ENCODE measurements at regions not wholly inside any gene's neighbourhood (a gene's known extent, or its start where the extent isn't known, plus 50 kb on each side); places are given as distances from the start of the nearest gene placed in this dataset.

DNA sequence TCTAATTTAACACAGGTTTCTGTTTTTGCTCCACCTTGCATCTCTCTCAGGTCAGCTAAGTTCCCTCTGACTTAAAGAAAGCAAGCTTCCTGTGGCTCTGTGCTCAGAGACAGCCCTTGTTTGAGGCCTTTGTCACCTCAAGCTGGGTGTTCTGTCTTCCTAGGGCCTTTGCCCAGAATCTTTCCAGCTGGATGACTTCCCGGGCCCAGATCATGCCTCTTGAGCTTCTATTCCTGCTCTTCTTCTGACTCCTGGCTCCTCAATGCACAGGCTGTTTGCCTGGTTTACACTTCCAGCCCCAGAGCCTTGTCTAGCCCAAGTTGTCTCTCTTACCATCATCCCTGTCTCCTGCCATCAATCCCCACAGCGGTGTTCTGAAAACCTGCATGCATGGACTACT, 300.6 kb downstream of the VPS13C start:
- no peaks in the 10 kb centered on the region for H3K27me3 ChIP-seq (ENCODE audit: control insufficient read depth in 3 of 3, insufficient read depth in 3 of 3, low read length in 2 of 3)
- TF ChIP-seq, protein P1, sequence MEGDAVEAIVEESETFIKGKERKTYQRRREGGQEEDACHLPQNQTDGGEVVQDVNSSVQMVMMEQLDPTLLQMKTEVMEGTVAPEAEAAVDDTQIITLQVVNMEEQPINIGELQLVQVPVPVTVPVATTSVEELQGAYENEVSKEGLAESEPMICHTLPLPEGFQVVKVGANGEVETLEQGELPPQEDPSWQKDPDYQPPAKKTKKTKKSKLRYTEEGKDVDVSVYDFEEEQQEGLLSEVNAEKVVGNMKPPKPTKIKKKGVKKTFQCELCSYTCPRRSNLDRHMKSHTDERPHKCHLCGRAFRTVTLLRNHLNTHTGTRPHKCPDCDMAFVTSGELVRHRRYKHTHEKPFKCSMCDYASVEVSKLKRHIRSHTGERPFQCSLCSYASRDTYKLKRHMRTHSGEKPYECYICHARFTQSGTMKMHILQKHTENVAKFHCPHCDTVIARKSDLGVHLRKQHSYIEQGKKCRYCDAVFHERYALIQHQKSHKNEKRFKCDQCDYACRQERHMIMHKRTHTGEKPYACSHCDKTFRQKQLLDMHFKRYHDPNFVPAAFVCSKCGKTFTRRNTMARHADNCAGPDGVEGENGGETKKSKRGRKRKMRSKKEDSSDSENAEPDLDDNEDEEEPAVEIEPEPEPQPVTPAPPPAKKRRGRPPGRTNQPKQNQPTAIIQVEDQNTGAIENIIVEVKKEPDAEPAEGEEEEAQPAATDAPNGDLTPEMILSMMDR (IDR thresholded peaks at IDR 0.05; ENCODE audit: control extremely low read depth, extremely low read depth), result no peak

GRCh38 chr15:61756071-61756820, 304.0 kb downstream of the VPS13C start:
- H3K9me3 ChIP-seq (ENCODE audit: control insufficient read depth in 4 of 4, insufficient read depth in 3 of 4, low read length in 3 of 4), result peaks cover 0 to 2% (median 0%) of the 10 kb centered on the region in 4 donors
- H3K27ac ChIP-seq (ENCODE audit: low read depth in 1 of 2, low read length in 1 of 2), result no peak overlapping the region
- DNase-seq, result no peak
- TF ChIP-seq, protein P1 (IDR thresholded peaks at IDR 0.05; ENCODE audit: control extremely low read depth, extremely low read depth), result no peak
- H3K4me1 ChIP-seq (ENCODE audit: control insufficient read depth in 5 of 5, insufficient read depth in 5 of 5, low read length in 5 of 5), result no peaks in the 10 kb centered on the region
- 86 to 91% methylated on average over 4 of the region's 4 CpGs for WGBS, 2 donors
- ATAC-seq (ENCODE audit: insufficient read depth, low FRiP score), result no peak
- no peaks in the 10 kb centered on the region for H3K36me3 ChIP-seq (ENCODE audit: control insufficient read depth in 4 of 4, insufficient read depth in 4 of 4, low read length in 4 of 4)
- no peak overlapping the region for H3K9ac ChIP-seq (ENCODE audit: insufficient read depth in 1 of 2, low read length in 2 of 2)
- H3K4me3 ChIP-seq, result no peak overlapping the region
- no peaks in the 10 kb centered on the region for H3K27me3 ChIP-seq (ENCODE audit: control insufficient read depth in 3 of 3, insufficient read depth in 3 of 3, low read length in 2 of 3)

More for the DNA sequence above, 300.6 kb downstream of the VPS13C start:
- Histone ChIP-seq H3K4me1 (ENCODE audit: control insufficient read depth in 5 of 5, insufficient read depth in 5 of 5, low read length in 5 of 5) (no peaks in the 10 kb centered on the region), H3K36me3 (ENCODE audit: control insufficient read depth in 4 of 4, insufficient read depth in 4 of 4, low read length in 4 of 4) (no peaks in the 10 kb centered on the region), H3K9me3 (ENCODE audit: control insufficient read depth in 4 of 4, insufficient read depth in 3 of 4, low read length in 3 of 4) (no peaks in the 10 kb centered on the region), H3K4me3 (no peak overlapping the region), H3K9ac (ENCODE audit: insufficient read depth in 1 of 2, low read length in 2 of 2) (no peak overlapping the region), H3K27ac (ENCODE audit: low read depth in 1 of 2, low read length in 1 of 2) (no peak overlapping the region)
- ATAC-seq (ENCODE audit: insufficient read depth, low FRiP score) (no peak), DNase-seq (no peak)
- 42 to 80% methylated on average over 2 of the region's 2 CpGs for WGBS, 2 donors

DNA sequence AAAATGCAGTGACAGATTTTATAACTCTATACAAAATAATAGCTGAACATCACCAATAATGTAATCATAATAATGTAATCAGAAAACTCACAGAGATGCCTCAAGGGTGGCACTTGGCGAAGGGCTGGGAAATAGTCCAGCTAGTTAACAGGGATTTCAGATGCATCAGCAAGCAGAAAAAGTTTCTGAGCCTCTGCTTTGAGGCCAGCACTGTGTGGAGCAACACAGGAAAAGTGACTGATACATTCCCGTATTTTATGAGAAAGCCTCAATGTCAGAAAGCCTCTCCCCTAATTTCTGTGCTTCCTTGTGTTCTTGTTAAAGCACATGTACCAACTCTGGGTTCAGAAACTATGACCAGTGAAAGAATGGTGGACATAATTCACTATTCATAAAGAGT, 304.8 kb downstream of the VPS13C start:
- Histone ChIP-seq H3K9ac (ENCODE audit: insufficient read depth in 1 of 2, low read length in 2 of 2) (no peak overlapping the region), H3K4me3 (no peak overlapping the region), H3K9me3 (ENCODE audit: control insufficient read depth in 4 of 4, insufficient read depth in 3 of 4, low read length in 3 of 4) (peaks cover 0 to 2% (median 0%) of the 10 kb centered on the region in 4 donors), H3K27ac (ENCODE audit: low read depth in 1 of 2, low read length in 1 of 2) (no peak overlapping the region), H3K4me1 (ENCODE audit: control insufficient read depth in 5 of 5, insufficient read depth in 5 of 5, low read length in 5 of 5) (peaks cover 0 to 2% (median 0%) of the 10 kb centered on the region in 5 donors), H3K27me3 (ENCODE audit: control insufficient read depth in 3 of 3, insufficient read depth in 3 of 3, low read length in 2 of 3) (no peaks in the 10 kb centered on the region), H3K36me3 (ENCODE audit: control insufficient read depth in 4 of 4, insufficient read depth in 4 of 4, low read length in 4 of 4) (no peaks in the 10 kb centered on the region)
- 82 to 86% methylated on average over 2 of the region's 2 CpGs for WGBS, 2 donors
- DNase-seq (no peak), ATAC-seq (ENCODE audit: insufficient read depth, low FRiP score) (no peak)
- TF ChIP-seq, protein P1 (IDR thresholded peaks at IDR 0.05; ENCODE audit: control extremely low read depth, extremely low read depth), result no peak

Data from lung (tissue), 11 donors.